Endothelial cell of umbilical vein (primary cell): ENCODE measurements at regions not wholly inside any gene's neighbourhood (a gene's known extent, or its start where the extent isn't known, plus 50 kb on each side); places are given as distances from the start of the nearest gene placed in this dataset.

ENCODE experiments used
- BruUV-seq: library from RNA; stranded (reverse); fragments of 400-500 nt; replicated peaks from 2 replicates; lab custom pipeline; 2021; lab: Mats Ljungman, UMichigan
- CTCF ChIA-PET: fragments of 300-600, 350-600 bp; sonication (Branson Sonifier 250); formaldehyde crosslinking; loops from one replicate; lab custom pipeline; 2021; ENCODE audit warnings: antibody characterized with exemption, inconsistent platforms; lab: Charles Lee
- POLR2A ChIA-PET: fragments of 300-600, 350-600 bp; sonication (Branson Sonifier 250); formaldehyde crosslinking; loops from one replicate; lab custom pipeline; 2021; ENCODE audit warnings: antibody characterized with exemption, inconsistent platforms; lab: Charles Lee
- DNase-seq: peaks from one replicate; pipeline ENCODE4 v3.0.0-alpha.2; 2011; ENCODE audit warnings: low read depth, low spot score
- FAIRE-seq: peaks from 2 replicates; lab custom pipeline; 2011; peaks lifted over from hg19 to GRCh38; lab: Jason Lieb, UNC
- H2AFZ ChIP-seq: 2 replicates; pipeline ENCODE4 v1.6.0; 2012; ENCODE audit warnings: low read depth, low read length, control low read depth, inconsistent platforms
- H3K27ac ChIP-seq: 2 replicates; pipeline ENCODE4 v1.5.1; 2011; ENCODE audit warnings: low read depth, mild to moderate bottlenecking, control low read depth, low read length, moderate library complexity; ENCODE audit not compliant: insufficient read depth
- H3K27me3 ChIP-seq, 2 experiments: 2 replicates each; pipeline versions ENCODE4 v1.6.0 to v1.6.1; 2011; ENCODE audit warnings: low read length in 2 of 2, mixed read lengths in 1 of 2; ENCODE audit not compliant: control insufficient read depth in 2 of 2, insufficient read depth in 2 of 2
- H3K36me3 ChIP-seq, 2 experiments: 2 replicates in 1 of 2; 3 replicates in 1 of 2; pipeline ENCODE4 v1.5.1; 2011; ENCODE audit warnings: low read length in 2 of 2, mild to moderate bottlenecking in 1 of 2, moderate library complexity in 1 of 2; ENCODE audit not compliant: control insufficient read depth in 2 of 2, insufficient read depth in 2 of 2; ENCODE audit errors: extremely low read depth in 1 of 2
- H3K4me1 ChIP-seq: 3 replicates; pipeline ENCODE4 v1.5.1; 2011; ENCODE audit warnings: mild to moderate bottlenecking, low read length; ENCODE audit not compliant: control insufficient read depth, insufficient read depth; ENCODE audit errors: extremely low read depth
- H3K4me2 ChIP-seq: 2 replicates; pipeline ENCODE4 v1.6.1; 2011; ENCODE audit warnings: low read length, control low read depth, mixed read lengths; ENCODE audit not compliant: insufficient read depth
- H3K4me3 ChIP-seq, 3 experiments: fragments of 200-600 bp in 1 of 3; sonication (generic), shearing (Covaris generic) in 1 of 3; replicated peaks in 1 of 3; 2 replicates each; pipeline ENCODE4 v1.5.1; 2011 to 2016; ENCODE audit warnings: control low read depth in 3 of 3, low read length in 3 of 3, mild to moderate bottlenecking in 2 of 3, inconsistent platforms in 1 of 3, low read depth in 1 of 3, moderate library complexity in 1 of 3; ENCODE audit not compliant: insufficient read depth in 1 of 3
- H3K79me2 ChIP-seq: 2 replicates; pipeline ENCODE4 v1.6.0; 2012; ENCODE audit warnings: low read length, inconsistent platforms; ENCODE audit not compliant: control insufficient read depth, insufficient read depth
- H3K9ac ChIP-seq: replicated peaks from 2 replicates; pipeline ENCODE3; 2011; ENCODE audit warnings: low read length, control low read depth; ENCODE audit not compliant: insufficient read depth; ENCODE audit errors: extremely low read depth
- H3K9me1 ChIP-seq: replicated peaks from 3 replicates; pipeline ENCODE4 v1.6.0; 2011; ENCODE audit warnings: mild to moderate bottlenecking, low read length; ENCODE audit not compliant: control insufficient read depth, insufficient read depth; ENCODE audit errors: extremely low read depth
- H3K9me3 ChIP-seq: replicated peaks from 2 replicates; pipeline ENCODE4 v1.5.1; 2012; ENCODE audit warnings: low read length, inconsistent platforms; ENCODE audit not compliant: control insufficient read depth, insufficient read depth
- H4K20me1 ChIP-seq: replicated peaks from 2 replicates; pipeline ENCODE3; 2011; ENCODE audit warnings: mild to moderate bottlenecking, low read length; ENCODE audit not compliant: control insufficient read depth, insufficient read depth; ENCODE audit errors: extremely low read depth
- EZH2 ChIP-seq: IDR thresholded peaks from 2 replicates; pipeline ENCODE4 v1.6.1; 2012; ENCODE audit warnings: borderline replicate concordance, low read depth, mild to moderate bottlenecking, moderate library complexity, low read length, inconsistent platforms; ENCODE audit not compliant: severe bottlenecking
- FOS ChIP-seq: IDR thresholded peaks from 2 replicates; pipeline ENCODE4 v1.6.1; 2011; ENCODE audit warnings: mild to moderate bottlenecking, low read length, moderate library complexity, borderline replicate concordance; ENCODE audit not compliant: insufficient read depth
- GATA2 ChIP-seq: IDR thresholded peaks from 2 replicates; pipeline ENCODE4 v1.7.0; 2011; ENCODE audit warnings: low read depth, mild to moderate bottlenecking, moderate library complexity, mixed read lengths, low read length; ENCODE audit not compliant: insufficient read length, insufficient read depth
- JUN ChIP-seq: IDR thresholded peaks from 2 replicates; pipeline ENCODE4 v1.6.1; 2011; ENCODE audit warnings: borderline replicate concordance, low read depth; ENCODE audit not compliant: insufficient read length, insufficient read depth
- MYC ChIP-seq: IDR thresholded peaks from one replicate; pipeline ENCODE4 v1.6.1; 2011; ENCODE audit warnings: mild to moderate bottlenecking, low read depth, low read length
- POLR2A ChIP-seq: IDR thresholded peaks from 2 replicates; pipeline ENCODE4 v1.6.1; 2012; ENCODE audit warnings: low read depth, mild to moderate bottlenecking, control low read depth, low read length
- POLR2AphosphoS5 ChIP-seq: IDR thresholded peaks from 2 replicates; pipeline ENCODE4 v1.6.1; 2012; ENCODE audit warnings: low read depth, mild to moderate bottlenecking, control low read depth, low read length, moderate library complexity; ENCODE audit not compliant: insufficient read depth
- dilution Hi-C: fragments of 300-500 bp; cut with MboI; formaldehyde crosslinking; loops from one replicate; pipeline ENCODE4 v1.15.0; 2019; ENCODE audit warnings: low sequenced_read_pairs; ENCODE audit not compliant: extremely low pct_ligation_motif_present
- intact Hi-C: fragments of 100-400 bp; cut with micrococcal nuclease; formaldehyde crosslinking; loops from one replicate; pipeline ENCODE4 v1.10.0; 2022
- TF ChIP-seq, protein P1 (sequence below): IDR thresholded peaks from 2 replicates; pipeline ENCODE4 v1.6.1; 2011; ENCODE audit not compliant: insufficient read depth, insufficient read length
- TF ChIP-seq, protein P2 (sequence below), 2 donors: IDR thresholded peaks; 1 replicate in 1 of 2; 2 replicates in 1 of 2; pipeline ENCODE4 v1.5.1; 2011; ENCODE audit warnings: low read length in 2 of 2, mild to moderate bottlenecking in 2 of 2, moderate library complexity in 2 of 2, control low read depth in 1 of 2, inconsistent platforms in 1 of 2, low read depth in 1 of 2; ENCODE audit not compliant: insufficient read depth in 1 of 2; ENCODE audit errors: extremely low read depth in 1 of 2

DNA sequence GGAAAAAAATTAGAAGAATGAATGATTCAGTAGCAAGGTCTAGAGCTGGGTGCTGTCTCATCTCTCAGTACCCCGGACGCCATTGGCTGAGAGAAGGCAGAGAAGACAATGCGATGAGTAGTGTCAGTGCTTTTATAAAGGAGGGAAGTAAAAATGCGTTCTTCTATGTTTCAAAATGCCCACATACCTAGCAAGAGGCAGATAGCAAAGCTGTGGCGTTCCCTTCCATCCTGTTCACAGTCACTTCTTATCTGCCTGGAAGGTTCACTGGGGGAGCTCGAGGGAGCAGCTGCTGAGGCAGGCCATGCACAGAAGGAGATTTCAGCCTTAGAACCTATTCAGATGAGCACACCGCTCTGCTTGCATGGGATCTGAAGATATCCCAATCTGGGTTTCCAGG, 234.0 kb downstream of the RPLP1 start:
- Histone ChIP-seq H2AFZ (no peak overlapping the region), H3K27ac (no peak overlapping the region), H3K9me1 (no peaks in the 10 kb centered on the region), H3K9ac (no peak overlapping the region), H4K20me1 (no peaks in the 10 kb centered on the region), H3K4me2 (no peak overlapping the region), H3K36me3 (no peaks in the 10 kb centered on the region), H3K4me1 (no peaks in the 10 kb centered on the region), H3K9me3 (no peaks in the 10 kb centered on the region), H3K79me2 (no peaks in the 10 kb centered on the region), H3K27me3 (no peaks in the 10 kb centered on the region), H3K4me3 (no peak overlapping the region)
- FAIRE-seq: no peak
- ChIA-PET CTCF (no interaction called here), POLR2A (no interaction called here)
- no TSS peak for BruUV-seq
- intact Hi-C loops: no loop called here
- dilution Hi-C loops: no loop called here
- TF ChIP-seq, protein P1, sequence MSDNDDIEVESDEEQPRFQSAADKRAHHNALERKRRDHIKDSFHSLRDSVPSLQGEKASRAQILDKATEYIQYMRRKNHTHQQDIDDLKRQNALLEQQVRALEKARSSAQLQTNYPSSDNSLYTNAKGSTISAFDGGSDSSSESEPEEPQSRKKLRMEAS: no peak
- TF ChIP-seq JUN (no peak), GATA2 (no peak), POLR2AphosphoS5 (no peak), EZH2 (no peak), MYC (no peak), POLR2A (no peak), FOS (no peak)
- TF ChIP-seq, protein P2, sequence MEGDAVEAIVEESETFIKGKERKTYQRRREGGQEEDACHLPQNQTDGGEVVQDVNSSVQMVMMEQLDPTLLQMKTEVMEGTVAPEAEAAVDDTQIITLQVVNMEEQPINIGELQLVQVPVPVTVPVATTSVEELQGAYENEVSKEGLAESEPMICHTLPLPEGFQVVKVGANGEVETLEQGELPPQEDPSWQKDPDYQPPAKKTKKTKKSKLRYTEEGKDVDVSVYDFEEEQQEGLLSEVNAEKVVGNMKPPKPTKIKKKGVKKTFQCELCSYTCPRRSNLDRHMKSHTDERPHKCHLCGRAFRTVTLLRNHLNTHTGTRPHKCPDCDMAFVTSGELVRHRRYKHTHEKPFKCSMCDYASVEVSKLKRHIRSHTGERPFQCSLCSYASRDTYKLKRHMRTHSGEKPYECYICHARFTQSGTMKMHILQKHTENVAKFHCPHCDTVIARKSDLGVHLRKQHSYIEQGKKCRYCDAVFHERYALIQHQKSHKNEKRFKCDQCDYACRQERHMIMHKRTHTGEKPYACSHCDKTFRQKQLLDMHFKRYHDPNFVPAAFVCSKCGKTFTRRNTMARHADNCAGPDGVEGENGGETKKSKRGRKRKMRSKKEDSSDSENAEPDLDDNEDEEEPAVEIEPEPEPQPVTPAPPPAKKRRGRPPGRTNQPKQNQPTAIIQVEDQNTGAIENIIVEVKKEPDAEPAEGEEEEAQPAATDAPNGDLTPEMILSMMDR (IDR thresholded peaks at IDR 0.05; ENCODE audit: extremely low read depth in 1 of 2, insufficient read depth in 1 of 2, low read depth in 1 of 2, low read length in 2 of 2): no peak
- DNase-seq: no peak
